GM18511 (cell line): ENCODE measurements at regions not wholly inside any gene's neighbourhood (a gene's known extent, or its start where the extent isn't known, plus 50 kb on each side); places are given as distances from the start of the nearest gene placed in this dataset.

Experiments used
- ATAC-seq: cut with Tn5 transposase; IDR thresholded peaks from one replicate; pipeline ENCODE4 v1.9.1; 2021; ENCODE audit warnings: mild to moderate bottlenecking, moderate library complexity; ENCODE audit not compliant: unreplicated experiment

- no peak for ATAC-seq
Measured at GRCh38 chr13:76751278-76751677, 134.9 kb downstream of the KCTD12 start.

GRCh38 chr13:76750126-76750525 is 136.1 kb downstream of the KCTD12 start:
- ATAC-seq: no peak

DNA sequence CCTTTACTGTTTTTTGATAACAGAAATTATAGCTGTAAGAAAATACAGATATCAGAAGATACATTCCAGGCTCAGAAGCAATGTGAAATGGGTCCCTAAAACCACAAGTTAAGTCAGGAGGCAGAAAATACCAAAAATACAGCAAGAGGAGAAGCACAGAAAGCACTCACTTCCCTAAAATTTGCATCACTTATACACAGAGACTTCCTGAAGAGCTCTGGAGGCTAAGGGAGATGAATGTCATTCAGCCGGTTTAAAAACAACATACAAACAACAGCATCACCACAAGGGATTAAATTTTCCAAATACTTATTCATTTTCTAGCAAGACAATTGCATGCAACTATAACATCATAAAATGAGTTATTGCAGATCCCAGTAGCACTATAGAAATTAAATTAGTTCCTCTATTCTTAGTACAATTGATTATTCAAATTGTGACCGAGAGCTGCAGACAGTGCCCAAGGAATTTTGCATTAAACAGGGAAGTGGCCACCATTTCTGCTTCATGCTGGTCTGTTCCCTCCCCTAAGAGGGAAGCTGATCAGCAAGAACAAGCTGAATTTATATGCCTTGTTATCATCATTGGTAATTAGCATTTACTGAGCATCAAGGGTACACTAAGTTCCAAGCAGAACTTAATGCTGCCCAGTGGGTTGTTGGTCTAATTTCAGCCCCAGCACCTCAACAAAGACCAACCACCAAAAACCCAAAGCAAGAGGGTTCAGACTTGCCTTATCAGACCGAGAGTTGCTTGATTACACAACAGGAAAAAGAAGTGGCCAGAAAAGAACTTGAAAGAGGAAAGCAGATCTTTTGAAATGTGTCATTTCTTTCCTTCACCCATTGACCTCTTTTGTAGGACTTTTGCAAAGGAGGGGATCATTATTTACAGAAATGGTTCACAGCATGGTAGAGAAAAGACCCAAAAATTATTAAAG is 140.7 kb downstream of the KCTD12 start:
- ATAC-seq: peak; percentile 87

DNA sequence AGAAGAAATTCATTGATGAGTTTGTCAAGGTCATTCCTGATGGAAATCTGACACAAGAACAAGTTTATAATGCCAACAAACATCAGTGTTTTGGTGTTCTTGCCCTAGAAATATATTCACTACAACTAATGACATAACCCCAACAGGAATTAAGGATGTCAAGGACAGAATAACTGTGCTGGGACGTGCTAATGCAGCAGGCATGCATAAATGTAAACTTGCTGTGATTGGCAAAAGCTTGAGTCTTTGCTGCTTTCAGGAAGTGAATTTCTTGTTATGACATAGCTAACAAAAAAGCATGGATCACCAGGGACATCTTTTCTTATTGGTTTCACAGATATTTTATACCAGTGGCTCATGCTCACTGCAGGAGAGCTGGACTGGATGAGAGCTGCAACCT is 144.6 kb downstream of the KCTD12 start:
- no peak for ATAC-seq

DNA sequence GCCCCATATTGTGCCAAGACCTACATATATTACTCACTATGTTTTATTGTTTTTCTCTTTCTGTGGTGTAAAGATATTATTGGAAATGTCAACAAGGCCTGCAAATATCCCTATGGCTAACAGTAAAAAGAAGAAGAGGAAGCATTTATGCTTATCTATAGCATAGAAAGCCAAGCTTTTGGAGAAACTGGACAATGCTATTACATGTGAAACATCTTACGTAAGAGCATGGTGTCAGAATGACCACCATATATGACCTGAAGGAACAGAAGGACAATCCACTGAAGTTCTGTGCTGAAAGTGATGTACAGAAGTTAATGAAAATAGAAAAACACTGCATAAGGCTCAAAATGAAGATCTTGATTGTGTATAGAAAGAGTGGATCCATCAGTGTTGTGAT is 145.2 kb downstream of the KCTD12 start:
- no peak for ATAC-seq

- ATAC-seq: no peak
Measured at GRCh38 chr13:76738616-76739015, 147.6 kb downstream of the KCTD12 start.

DNA sequence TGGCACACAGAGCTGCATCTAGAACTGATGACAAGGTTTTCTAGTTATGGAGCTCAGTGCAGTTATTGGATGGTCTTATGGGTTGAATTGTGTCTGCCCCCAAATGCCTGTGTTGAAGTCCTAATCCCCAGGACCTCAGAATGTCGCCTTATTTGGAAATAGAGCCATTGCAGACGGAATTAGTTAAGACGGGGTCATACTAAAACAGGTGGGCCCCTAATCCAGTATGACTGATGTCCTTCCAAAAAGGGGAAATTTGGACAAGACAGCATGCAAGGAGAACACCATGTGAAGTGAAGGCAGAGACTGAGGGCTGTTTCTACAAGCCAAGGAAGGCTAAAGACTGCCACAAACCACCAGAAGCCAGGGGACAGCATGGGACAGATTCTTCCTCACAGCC is 148.7 kb downstream of the KCTD12 start:
- no peak for ATAC-seq

GRCh38 chr13:76735641-76736040 is 150.6 kb downstream of the KCTD12 start:
- peak; percentile 81 for ATAC-seq

GRCh38 chr13:76733671-76734070 is 152.5 kb downstream of the KCTD12 start:
- no peak for ATAC-seq

GRCh38 chr13:76732367-76732766 is 153.8 kb downstream of the KCTD12 start:
- no peak for ATAC-seq

DNA sequence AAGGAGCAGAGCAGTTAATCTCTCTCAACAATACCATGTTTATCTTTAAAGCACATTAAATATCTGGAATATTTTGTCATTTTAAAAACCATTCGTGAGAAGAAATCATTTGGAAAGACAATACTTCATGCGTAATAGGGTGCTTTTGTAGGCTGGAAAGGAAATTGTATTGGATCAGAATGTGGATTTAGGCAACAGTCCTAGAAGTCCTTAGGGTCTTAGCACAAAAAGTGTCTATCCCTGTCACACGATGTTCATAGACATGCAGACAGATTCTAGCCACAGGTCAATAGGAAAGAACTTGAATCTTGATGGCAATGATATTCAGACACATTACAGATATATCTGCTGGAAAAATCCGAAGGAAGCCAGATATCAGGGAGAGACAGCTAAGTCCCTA is 156.0 kb downstream of the KCTD12 start:
- no peak for ATAC-seq

GRCh38 chr13:76729691-76730090 is 156.5 kb downstream of the KCTD12 start:
- no peak for ATAC-seq

- ATAC-seq: no peak
Measured at GRCh38 chr13:76725896-76726295, 160.3 kb downstream of the KCTD12 start.

GRCh38 chr13:76725211-76725610 is 161.0 kb downstream of the KCTD12 start:
- ATAC-seq: no peak

DNA sequence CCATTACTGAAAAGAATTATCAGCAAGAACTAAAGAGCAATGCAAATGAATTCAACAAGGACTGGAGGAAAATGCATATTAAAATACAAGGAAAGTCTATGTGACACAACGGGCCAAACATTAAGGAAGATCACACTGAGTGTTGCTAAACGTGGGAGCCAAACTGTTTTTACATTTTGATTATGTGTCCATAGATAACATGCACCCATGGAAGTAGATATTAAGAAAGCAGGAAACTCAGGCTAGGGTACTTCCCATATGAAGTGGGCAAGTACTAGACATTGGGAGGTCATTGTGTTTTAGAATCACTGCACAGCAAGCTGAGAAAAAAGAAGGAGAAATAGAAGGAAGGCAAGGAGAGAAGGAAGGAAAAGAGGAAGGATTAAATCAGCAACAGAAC is 161.8 kb downstream of the KCTD12 start:
- ATAC-seq: no peak

DNA sequence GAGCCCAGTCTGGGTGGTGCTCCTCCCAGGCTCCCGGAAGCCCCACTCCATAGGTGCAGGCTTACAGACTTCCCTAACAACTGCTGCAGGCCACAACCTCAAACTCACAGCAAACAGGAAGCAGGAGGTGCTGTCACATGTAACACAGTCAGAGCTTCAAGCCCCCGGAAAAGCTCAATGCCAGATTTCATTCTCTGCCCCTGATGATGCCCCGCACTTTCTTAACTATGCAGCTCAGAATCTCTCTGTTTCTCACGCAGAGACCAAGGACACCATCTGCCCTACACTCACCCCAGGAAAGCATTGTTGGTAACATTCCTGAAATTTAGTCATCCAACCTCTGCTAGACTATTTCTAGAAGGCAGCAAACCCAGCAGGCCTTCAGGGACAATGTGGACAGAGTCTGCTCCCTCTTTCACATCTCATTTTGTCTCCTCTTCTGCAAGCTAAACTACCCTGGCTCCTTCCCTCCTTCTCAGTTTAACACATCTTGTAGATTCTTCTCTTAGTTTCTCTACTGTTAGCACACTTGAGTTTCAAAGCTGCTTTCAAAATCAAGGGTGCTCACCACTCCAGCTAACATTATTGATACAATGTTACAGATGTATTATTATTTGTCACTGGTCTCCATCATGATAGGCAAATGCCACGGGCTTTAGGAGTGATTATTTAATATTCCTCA is 162.5 kb downstream of the KCTD12 start:
- peak; percentile 69 for ATAC-seq

DNA sequence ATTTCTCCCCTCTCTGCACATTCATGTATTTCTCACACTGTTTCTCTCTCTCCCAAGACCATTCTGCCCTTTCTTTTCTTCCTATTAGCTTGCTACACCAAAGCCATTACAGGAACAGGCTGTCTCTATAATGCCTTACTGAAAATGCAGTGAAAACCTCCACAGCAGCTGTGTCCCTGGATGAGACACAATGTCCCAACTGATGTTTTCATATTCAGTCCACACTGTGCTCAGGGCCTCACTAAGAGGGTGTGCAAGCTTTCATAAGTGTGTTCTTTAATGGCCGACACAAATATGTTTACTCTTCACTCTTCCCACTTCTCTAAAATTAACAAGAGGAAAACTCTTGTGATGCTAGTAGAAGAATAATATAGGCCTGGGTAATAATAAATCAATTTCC is 163.4 kb downstream of the KCTD12 start:
- ATAC-seq: no peak

GRCh38 chr13:76720821-76721220 is 165.4 kb downstream of the KCTD12 start:
- no peak for ATAC-seq

DNA sequence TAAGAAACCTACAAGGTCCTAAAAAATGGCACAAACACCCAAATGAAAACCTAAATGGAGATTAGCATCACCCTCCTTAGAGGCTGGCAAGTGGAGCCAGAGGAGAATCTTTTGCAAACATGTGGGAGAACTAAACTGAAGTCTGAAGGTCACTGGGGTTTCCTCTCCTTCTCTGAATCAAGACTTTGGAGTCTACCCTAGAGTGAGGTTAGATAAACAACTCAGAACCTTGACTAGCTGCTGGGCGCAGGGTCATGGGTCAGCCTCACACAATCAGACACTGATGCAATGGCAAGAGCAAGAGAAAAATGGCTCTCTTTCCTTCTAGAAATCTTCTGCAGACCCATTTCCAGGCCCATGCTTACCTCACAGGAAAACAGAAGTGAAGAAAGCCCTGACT is 165.8 kb downstream of the KCTD12 start:
- no peak for ATAC-seq

DNA sequence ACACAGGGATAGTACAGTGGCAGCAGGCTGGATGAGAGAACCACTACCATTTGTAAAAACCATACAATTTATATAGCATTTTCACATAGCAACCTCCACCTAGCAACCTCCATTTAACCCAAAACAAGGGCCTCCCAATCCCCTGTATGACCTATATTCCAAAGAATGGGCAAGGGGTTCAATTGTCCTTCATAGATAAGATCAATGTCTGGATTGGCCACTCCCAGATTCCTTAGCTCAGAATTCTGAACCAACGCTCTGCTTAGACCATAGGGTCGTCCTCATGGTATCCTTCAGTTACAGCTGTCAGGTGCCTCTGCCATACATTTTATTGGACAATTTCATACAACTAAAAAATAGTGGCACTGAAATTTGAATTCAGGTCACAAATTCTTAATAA is 166.2 kb downstream of the KCTD12 start:
- ATAC-seq: no peak

DNA sequence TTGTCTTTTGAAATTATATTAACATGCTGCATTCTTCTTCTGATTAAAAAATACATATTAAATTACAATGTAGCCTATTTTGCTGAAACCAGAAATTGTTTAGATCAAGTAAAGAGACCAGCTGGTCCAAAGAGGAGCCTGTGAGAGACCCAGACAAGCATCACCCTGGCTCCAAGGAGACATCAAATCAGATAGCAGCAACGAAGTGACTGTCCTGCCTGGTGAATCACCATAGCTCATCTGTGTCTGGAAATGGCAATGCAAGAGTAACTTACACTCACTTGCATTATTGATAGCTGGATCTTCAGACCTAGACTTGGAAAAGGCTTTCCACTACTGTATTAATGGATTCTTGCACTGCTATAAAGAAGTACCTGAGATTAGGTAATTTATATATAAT is 169.1 kb downstream of the KCTD12 start:
- no peak for ATAC-seq

- no peak for ATAC-seq
Measured at GRCh38 chr13:76715621-76716020, 170.6 kb downstream of the KCTD12 start.
